NCI-H2107 treated with DMSO at 0.1 percent for 48 hours (cell line): ENCODE measurements at regions not wholly inside any gene's neighbourhood (a gene's known extent, or its start where the extent isn't known, plus 50 kb on each side); places are given as distances from the start of the nearest gene placed in this dataset.
"Not testable (repeated sequence)": the region's sequence is repeated elsewhere in the genome, so short reads cannot be mapped to it uniquely, and the experiment has no call there.

Experiments used
- DNase-seq: peaks from one replicate; lab custom pipeline; 2025; ENCODE audit not compliant: unreplicated experiment; lab: John Stamatoyannopoulos, UW

GRCh38 chr5:1654786-1655495 lies 131.2 kb upstream of the LPCAT1 start:
- no peak for DNase-seq

GRCh38 chr5:1653698-1654651 lies 130.2 kb upstream of the LPCAT1 start:
- DNase-seq: not testable (repeated sequence)

GRCh38 chr5:1652873-1653697 lies 129.3 kb upstream of the LPCAT1 start:
- DNase-seq: no peak

- DNase-seq: no peak
These were observed 128.5 kb upstream of the LPCAT1 start for GRCh38 chr5:1651971-1652872.

GRCh38 chr5:1651250-1651649 lies 127.5 kb upstream of the LPCAT1 start:
- no peak for DNase-seq

GRCh38 chr5:1649554-1649953 lies 125.8 kb upstream of the LPCAT1 start:
- DNase-seq: no peak

GRCh38 chr5:1648806-1649205 lies 125.0 kb upstream of the LPCAT1 start:
- no peak for DNase-seq

GRCh38 chr5:1647580-1647979 lies 123.8 kb upstream of the LPCAT1 start:
- DNase-seq: no peak

- peak; percentile 58 for DNase-seq
These were observed 121.2 kb upstream of the LPCAT1 start for GRCh38 chr5:1644810-1645571.

- not testable (repeated sequence) for DNase-seq
These were observed 120.6 kb upstream of the LPCAT1 start for GRCh38 chr5:1644393-1644809.

- peak; percentile 17 for DNase-seq
These were observed 120.1 kb upstream of the LPCAT1 start for GRCh38 chr5:1643651-1644392.

- DNase-seq: no peak
These were observed 118.9 kb upstream of the LPCAT1 start for GRCh38 chr5:1642621-1643061.

- DNase-seq: no peak
These were observed 118.5 kb upstream of the LPCAT1 start for GRCh38 chr5:1642221-1642620.

- peak; percentile 93 for DNase-seq
These were observed 117.9 kb upstream of the LPCAT1 start for GRCh38 chr5:1641560-1642166.

- no peak for DNase-seq
These were observed 117.3 kb upstream of the LPCAT1 start for GRCh38 chr5:1641041-1641440.

GRCh38 chr5:1640421-1640881 lies 116.7 kb upstream of the LPCAT1 start:
- DNase-seq: no peak

GRCh38 chr5:1639757-1640156 lies 116.0 kb upstream of the LPCAT1 start:
- no peak for DNase-seq
